Erythroblast (primary cell): ENCODE measurements at regions not wholly inside any gene's neighbourhood (a gene's known extent, or its start where the extent isn't known, plus 50 kb on each side); places are given as distances from the start of the nearest gene placed in this dataset.

ENCODE experiments used
- GATA1 ChIP-seq: IDR thresholded peaks from 2 replicates; pipeline ENCODE4 v1.6.1; 2011; ENCODE audit warnings: low read depth, mild to moderate bottlenecking, control low read depth, low read length, moderate library complexity
- POLR2A ChIP-seq: IDR thresholded peaks from 2 replicates; pipeline ENCODE4 v1.6.1; 2011; ENCODE audit warnings: mild to moderate bottlenecking, low read length

DNA sequence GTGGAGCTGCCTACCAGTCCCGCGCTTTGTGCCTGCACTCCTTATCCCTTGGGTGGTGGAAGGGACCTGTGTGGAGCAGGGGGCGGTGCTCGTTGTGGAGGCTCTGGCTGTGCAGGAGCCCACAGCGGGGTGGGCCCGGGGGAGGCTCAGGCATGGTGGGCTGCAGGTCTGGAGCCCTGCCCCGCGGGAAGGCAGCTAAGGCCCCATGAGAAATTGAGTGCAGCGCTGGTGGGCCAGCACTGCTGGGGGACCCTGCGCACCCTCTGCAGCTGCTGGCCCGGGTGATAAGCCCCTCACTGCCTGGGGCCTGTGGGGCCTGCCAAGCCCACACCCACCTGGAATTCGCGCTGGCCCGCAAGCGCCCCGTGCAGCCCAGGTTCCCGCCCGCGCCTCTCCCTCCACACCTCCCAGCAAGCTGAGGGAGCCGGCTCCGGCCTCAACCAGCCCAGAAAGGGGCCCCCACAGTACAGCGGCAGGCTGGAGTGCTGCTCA is 859.6 kb upstream of the KCND2 start:
- TF ChIP-seq POLR2A (no peak), GATA1 (no peak)
